Neutrophil (primary cell): ENCODE measurements at regions not wholly inside any gene's neighbourhood (a gene's known extent, or its start where the extent isn't known, plus 50 kb on each side); places are given as distances from the start of the nearest gene placed in this dataset.

Experiments
- H3K27ac ChIP-seq: fragments of 200-600 bp; sonication (generic); 2 replicates; pipeline ENCODE4 v1.5.1; 2016; ENCODE audit warnings: mild to moderate bottlenecking, moderate library complexity
- H3K27me3 ChIP-seq: fragments of 200-600 bp; sonication (generic); 2 replicates; pipeline ENCODE4 v1.6.0; 2016; ENCODE audit warnings: mild to moderate bottlenecking
- H3K36me3 ChIP-seq: fragments of 200-600 bp; sonication (generic); 2 replicates; pipeline ENCODE4 v1.5.1; 2017
- H3K4me1 ChIP-seq, 2 experiments: fragments of 200-600 bp in 1 of 2; sonication (generic) in 1 of 2; 1 replicate in 1 of 2; 2 replicates in 1 of 2; pipeline versions ENCODE4 v1.5.1 to v1.6.1; 2013 to 2016; ENCODE audit warnings: low read depth in 1 of 2, low read length in 1 of 2, mild to moderate bottlenecking in 1 of 2, moderate library complexity in 1 of 2; ENCODE audit not compliant: control insufficient read depth in 1 of 2, insufficient read depth in 1 of 2
- H3K4me3 ChIP-seq, 2 experiments: fragments of 200-600 bp in 1 of 2; sonication (generic) in 1 of 2; 1 replicate in 1 of 2; 2 replicates in 1 of 2; pipeline ENCODE4 v1.5.1; 2013 to 2016; ENCODE audit warnings: low read depth in 1 of 2, low read length in 1 of 2, mild to moderate bottlenecking in 1 of 2, moderate library complexity in 1 of 2
- H3K9me3 ChIP-seq: fragments of 200-600 bp; sonication (generic); 2 replicates; pipeline ENCODE4 v1.5.1; 2016
- TF ChIP-seq, protein P1 (sequence below): fragments of 200-600 bp; sonication (generic); IDR thresholded peaks from 2 replicates; pipeline ENCODE4 v1.5.1; 2016; ENCODE audit warnings: antibody characterized with exemption

DNA sequence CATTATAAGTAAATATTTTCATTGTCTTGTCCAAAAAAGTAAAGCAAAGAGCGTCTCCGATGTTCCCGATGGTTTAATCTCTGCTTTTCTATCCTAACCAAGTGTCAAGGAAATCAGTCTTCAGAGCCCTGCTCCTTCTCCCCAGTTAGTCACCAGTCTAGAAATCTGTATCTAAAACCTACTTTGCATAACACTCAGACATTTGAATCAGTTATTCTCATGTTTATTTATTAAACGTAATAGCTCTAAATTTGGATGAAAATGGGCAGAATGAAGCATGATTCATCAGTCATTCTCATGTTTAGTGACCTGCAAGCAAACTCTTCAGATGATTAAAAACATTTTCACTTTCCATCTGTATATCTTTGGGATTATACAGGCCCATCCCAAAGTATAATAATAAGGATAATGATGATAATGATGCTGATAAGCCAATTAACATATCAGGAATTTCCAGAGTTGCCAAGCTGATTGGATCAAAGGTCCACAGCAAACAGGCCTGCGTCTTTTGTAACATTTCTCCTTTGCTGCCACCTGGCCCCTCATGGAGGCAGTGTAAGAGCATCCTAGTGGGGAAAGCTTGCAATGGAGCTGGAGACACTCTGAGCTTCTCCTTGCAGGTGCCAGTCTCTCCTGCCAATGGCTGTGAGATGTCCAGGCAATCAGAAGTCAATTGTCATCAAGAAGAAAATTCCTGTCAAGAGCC is 273.9 kb downstream of the IGSF11 start:
- H3K9me3 ChIP-seq, result no peaks in the 10 kb centered on the region
- TF ChIP-seq, protein P1, sequence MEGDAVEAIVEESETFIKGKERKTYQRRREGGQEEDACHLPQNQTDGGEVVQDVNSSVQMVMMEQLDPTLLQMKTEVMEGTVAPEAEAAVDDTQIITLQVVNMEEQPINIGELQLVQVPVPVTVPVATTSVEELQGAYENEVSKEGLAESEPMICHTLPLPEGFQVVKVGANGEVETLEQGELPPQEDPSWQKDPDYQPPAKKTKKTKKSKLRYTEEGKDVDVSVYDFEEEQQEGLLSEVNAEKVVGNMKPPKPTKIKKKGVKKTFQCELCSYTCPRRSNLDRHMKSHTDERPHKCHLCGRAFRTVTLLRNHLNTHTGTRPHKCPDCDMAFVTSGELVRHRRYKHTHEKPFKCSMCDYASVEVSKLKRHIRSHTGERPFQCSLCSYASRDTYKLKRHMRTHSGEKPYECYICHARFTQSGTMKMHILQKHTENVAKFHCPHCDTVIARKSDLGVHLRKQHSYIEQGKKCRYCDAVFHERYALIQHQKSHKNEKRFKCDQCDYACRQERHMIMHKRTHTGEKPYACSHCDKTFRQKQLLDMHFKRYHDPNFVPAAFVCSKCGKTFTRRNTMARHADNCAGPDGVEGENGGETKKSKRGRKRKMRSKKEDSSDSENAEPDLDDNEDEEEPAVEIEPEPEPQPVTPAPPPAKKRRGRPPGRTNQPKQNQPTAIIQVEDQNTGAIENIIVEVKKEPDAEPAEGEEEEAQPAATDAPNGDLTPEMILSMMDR, result no peak

DNA sequence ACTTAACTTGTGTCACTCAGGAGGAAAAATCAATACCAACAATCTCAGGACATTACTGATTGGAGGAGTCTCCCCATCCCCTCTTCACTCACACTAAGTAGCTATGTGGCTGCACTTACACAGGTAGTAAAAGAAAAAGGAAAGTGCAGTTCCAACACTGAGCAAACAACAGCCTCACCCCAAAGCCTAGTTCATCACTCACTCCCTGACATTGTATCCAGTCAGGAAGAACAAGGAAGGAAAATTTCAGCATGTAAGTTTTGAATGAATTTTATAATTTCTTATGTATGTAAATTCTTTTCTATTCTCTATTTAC is 273.4 kb downstream of the IGSF11 start:
- H3K4me3 ChIP-seq, result no peak overlapping the region
- H3K4me1 ChIP-seq, result no peaks in the 10 kb centered on the region
- H3K9me3 ChIP-seq, result no peaks in the 10 kb centered on the region
- no peaks in the 10 kb centered on the region for H3K27me3 ChIP-seq
- TF ChIP-seq, protein P1, result no peak
- H3K36me3 ChIP-seq, result no peaks in the 10 kb centered on the region
- H3K27ac ChIP-seq, result no peak overlapping the region

More for the DNA sequence above, 273.9 kb downstream of the IGSF11 start:
- H3K4me1 ChIP-seq, result no peaks in the 10 kb centered on the region
- H3K27me3 ChIP-seq, result no peaks in the 10 kb centered on the region
- H3K4me3 ChIP-seq, result no peak overlapping the region
- no peaks in the 10 kb centered on the region for H3K36me3 ChIP-seq
- H3K27ac ChIP-seq, result no peak overlapping the region

DNA sequence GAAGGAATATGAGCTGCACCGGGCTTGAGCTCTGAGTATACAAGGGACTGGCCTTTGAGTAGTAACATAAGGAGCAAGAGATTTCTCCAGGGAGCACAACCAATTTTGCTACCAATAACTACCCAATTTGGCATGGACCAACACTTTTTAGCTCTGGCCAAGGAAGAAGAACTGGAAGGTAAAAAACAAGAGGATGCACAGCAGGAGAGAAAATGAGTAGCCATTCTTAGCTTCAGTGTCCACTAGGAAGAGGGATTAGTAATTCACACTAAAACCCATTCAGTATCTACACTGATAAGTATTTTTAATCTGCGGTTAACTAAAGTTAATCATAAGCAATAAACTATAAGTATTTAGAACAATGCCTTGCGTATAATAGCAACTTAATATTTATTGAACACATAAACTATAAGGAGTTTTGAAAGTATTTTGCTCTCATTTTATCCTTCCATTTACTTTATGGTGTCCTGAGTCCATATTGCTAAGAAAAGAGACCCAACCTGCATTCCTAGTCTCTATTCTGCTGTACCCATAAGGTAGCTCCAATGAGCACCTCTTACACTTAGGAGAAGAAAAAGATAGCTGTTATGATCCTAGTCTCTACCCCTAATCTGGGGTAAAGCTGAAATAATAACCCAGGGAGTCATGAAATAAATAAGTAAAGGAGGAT is 268.9 kb downstream of the IGSF11 start:
- Histone ChIP-seq H3K27me3 (no peaks in the 10 kb centered on the region), H3K4me1 (no peaks in the 10 kb centered on the region), H3K36me3 (no peaks in the 10 kb centered on the region), H3K4me3 (no peak overlapping the region), H3K27ac (no peak overlapping the region), H3K9me3 (no peaks in the 10 kb centered on the region)
- TF ChIP-seq, protein P1, result no peak

DNA sequence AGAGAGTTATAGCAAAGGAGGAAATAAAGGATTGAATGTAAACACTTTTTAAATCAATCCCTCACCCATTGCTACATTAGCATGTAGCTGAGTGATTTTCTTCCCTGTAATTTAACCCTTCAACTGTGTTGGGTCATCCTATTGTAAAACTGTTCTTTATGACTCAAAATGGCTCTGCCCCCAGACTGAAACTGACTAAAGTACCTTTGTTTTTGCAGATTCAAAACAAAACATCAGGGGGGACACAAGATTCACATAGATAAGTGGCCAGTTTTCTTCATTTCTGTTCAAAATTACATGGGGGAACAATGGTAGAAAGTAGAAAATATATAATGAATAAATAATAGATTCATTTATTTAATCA is 268.4 kb downstream of the IGSF11 start:
- Histone ChIP-seq H3K27ac (no peak overlapping the region), H3K27me3 (no peaks in the 10 kb centered on the region), H3K4me3 (no peak overlapping the region), H3K4me1 (no peaks in the 10 kb centered on the region), H3K9me3 (no peaks in the 10 kb centered on the region), H3K36me3 (no peaks in the 10 kb centered on the region)
- TF ChIP-seq, protein P1, result no peak

DNA sequence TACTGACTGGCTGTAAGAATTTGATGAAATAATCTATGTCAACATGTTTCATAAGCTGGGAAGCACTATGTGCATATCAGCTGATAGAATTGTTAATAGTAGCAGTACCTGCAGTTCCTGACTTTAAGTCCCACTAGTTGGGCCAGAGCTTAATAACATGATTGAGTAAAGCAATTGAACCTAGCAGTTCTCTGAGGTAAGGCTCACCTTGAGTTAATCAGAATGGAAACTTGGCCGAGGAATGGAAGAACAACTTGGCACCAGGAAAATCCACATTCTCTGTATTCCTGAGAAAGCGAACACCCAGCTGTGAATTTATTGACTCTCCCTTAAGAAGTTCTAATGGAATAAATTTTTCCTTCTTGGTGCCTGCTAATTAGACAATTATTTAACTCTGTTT is 262.6 kb downstream of the IGSF11 start:
- Histone ChIP-seq H3K36me3 (no peaks in the 10 kb centered on the region), H3K4me1 (no peaks in the 10 kb centered on the region), H3K4me3 (no peak overlapping the region), H3K27me3 (no peaks in the 10 kb centered on the region), H3K27ac (no peak overlapping the region), H3K9me3 (no peaks in the 10 kb centered on the region)
- TF ChIP-seq, protein P1, result no peak
